ENCODE measurements at regions not wholly inside any gene's neighbourhood (a gene's known extent, or its start where the extent isn't known, plus 50 kb on each side); places are given as distances from the start of the nearest gene placed in this dataset.

DNA sequence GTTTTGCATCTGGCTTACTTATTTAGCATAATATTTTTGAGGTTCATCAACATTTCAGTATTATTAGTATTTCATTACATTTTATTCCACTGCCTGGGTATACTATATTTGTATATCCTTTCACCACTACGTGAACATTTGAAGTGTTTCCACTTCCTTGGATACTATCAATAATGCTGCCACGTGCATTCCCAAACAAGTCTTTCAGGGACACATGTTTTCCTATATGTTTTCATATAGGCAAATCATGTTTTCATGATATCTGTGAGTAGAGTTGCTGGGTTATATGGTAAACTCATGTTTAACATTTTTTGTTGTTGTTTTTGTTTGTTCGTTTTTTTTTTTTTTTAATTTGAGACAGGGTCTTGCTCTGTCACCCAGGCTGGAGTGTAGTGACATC lies 380.1 kb downstream of the OMA1 start:
- TF ChIP-seq EZH2 (IDR thresholded peaks at IDR 0.05; ENCODE audit: insufficient read depth, poor library complexity, severe bottlenecking) (no peak), EZH2phosphoT487 (IDR thresholded peaks at IDR 0.05; ENCODE audit: insufficient read depth, low read depth) (no peak)
